ENCODE measurements at regions not wholly inside any gene's neighbourhood (a gene's known extent, or its start where the extent isn't known, plus 50 kb on each side); places are given as distances from the start of the nearest gene placed in this dataset.

DNA sequence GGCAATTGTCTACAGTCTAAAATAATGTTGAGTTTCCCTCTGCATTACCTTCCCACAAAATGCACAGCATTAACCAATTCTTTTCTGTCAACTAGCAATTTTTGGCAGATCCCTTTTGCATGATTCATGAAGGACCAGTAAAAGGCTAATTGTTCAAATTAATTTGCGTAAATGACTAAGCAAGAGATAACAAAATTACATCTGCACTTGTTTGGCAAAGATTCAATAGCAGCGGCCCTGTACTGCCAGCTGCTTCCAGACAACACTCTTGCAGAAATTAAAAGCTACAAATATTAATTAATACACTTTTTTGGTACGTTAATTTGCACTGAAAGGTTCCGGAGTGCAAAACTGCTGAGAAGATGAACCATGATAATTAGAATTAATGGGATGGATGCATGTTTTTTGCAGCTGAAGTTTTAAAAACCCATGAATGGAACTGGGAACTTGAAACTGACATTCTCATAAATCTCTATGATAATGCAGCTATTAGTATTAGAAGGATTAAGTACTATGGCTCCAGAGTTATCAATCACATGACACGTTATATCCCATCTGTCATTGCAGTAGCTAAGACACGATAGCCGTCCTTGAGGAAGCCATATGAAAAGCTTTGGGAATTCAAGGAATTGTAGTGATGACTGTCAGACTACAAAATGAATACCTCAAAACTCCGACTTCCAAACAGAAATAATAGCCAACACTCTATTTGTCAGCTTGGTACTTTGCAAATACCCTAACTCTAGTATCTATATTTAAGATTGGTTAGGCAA lies 1268.3 kb upstream of the ACVR2A start:
- Mint-ChIP-seq H3K9me3 (ENCODE audit: unreplicated experiment) (no peaks in the 10 kb centered on the region), H3K4me1 (ENCODE audit: insufficient read depth, unreplicated experiment) (peaks cover 4% of the 10 kb centered on the region), H3K4me3 (ENCODE audit: unreplicated experiment) (no peak overlapping the region), H3K27ac (ENCODE audit: low read depth, unreplicated experiment) (no peak overlapping the region), H3K36me3 (ENCODE audit: insufficient read depth, unreplicated experiment) (no peaks in the 10 kb centered on the region), H3K27me3 (ENCODE audit: insufficient read depth, unreplicated experiment) (no peaks in the 10 kb centered on the region)
- ChIA-PET CTCF (interaction anchor here (0.7 kb wide), 1 partner anchor 131 kb away, joined by 3 read pairs; no protein-coding TSS in a partner anchor), POLR2A (interaction anchor here (0.5 kb wide), 1 partner anchor 75 kb away, joined by 3 read pairs; no protein-coding TSS in a partner anchor)
- BruUV-seq (replicated peaks) = no TSS peak
- TF ChIP-seq, protein P1, sequence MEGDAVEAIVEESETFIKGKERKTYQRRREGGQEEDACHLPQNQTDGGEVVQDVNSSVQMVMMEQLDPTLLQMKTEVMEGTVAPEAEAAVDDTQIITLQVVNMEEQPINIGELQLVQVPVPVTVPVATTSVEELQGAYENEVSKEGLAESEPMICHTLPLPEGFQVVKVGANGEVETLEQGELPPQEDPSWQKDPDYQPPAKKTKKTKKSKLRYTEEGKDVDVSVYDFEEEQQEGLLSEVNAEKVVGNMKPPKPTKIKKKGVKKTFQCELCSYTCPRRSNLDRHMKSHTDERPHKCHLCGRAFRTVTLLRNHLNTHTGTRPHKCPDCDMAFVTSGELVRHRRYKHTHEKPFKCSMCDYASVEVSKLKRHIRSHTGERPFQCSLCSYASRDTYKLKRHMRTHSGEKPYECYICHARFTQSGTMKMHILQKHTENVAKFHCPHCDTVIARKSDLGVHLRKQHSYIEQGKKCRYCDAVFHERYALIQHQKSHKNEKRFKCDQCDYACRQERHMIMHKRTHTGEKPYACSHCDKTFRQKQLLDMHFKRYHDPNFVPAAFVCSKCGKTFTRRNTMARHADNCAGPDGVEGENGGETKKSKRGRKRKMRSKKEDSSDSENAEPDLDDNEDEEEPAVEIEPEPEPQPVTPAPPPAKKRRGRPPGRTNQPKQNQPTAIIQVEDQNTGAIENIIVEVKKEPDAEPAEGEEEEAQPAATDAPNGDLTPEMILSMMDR (IDR thresholded peaks at IDR 0.05; ENCODE audit: unreplicated experiment) = no peak
- intact Hi-C loops (cut with micrococcal nuclease) = no loop called here
- DNase-seq (ENCODE audit: unreplicated experiment) = no peak

- TF ChIP-seq, protein P1 (IDR thresholded peaks at IDR 0.05; ENCODE audit: unreplicated experiment) = no peak
- Mint-ChIP-seq H3K36me3 (ENCODE audit: insufficient read depth, unreplicated experiment) (no peaks in the 10 kb centered on the region), H3K27ac (ENCODE audit: low read depth, unreplicated experiment) (no peak overlapping the region), H3K4me3 (ENCODE audit: unreplicated experiment) (no peak overlapping the region), H3K27me3 (ENCODE audit: insufficient read depth, unreplicated experiment) (no peaks in the 10 kb centered on the region), H3K9me3 (ENCODE audit: unreplicated experiment) (no peaks in the 10 kb centered on the region), H3K4me1 (ENCODE audit: insufficient read depth, unreplicated experiment) (no peaks in the 10 kb centered on the region)
- intact Hi-C loops (cut with micrococcal nuclease) = no loop called here
- DNase-seq (ENCODE audit: unreplicated experiment) = no peak
- POLR2A ChIA-PET = no interaction called here
- no TSS peak for BruUV-seq (replicated peaks)
- CTCF ChIA-PET = no interaction called here
Observed at GRCh38 chr2:146572598-146572997, 1272.2 kb upstream of the ACVR2A start.

DNA sequence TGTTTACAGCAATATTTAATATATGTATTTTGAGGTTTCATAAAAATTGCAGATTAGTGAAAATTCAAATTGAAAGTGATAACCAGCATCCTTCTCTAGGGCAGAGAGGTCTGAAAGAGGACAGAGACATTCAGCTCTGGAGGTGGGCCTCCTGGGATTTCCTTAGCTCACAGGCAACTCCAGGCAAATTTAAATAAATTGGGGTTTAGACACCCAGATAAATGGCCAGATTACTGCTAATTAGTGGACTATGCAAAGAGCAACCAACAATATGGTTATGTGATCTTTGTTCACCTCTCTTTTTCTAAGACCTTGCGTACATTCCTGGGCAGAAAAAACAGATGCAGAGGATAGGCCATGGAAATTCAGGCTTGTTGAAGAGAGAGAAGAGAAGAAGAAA lies 1282.8 kb upstream of the ACVR2A start:
- POLR2A ChIA-PET = no interaction called here
- Mint-ChIP-seq H3K4me1 (ENCODE audit: insufficient read depth, unreplicated experiment) (no peaks in the 10 kb centered on the region), H3K27ac (ENCODE audit: low read depth, unreplicated experiment) (no peak overlapping the region), H3K36me3 (ENCODE audit: insufficient read depth, unreplicated experiment) (no peaks in the 10 kb centered on the region), H3K9me3 (ENCODE audit: unreplicated experiment) (no peaks in the 10 kb centered on the region), H3K27me3 (ENCODE audit: insufficient read depth, unreplicated experiment) (no peaks in the 10 kb centered on the region), H3K4me3 (ENCODE audit: unreplicated experiment) (no peak overlapping the region)
- CTCF ChIA-PET = interaction anchor here (0.7 kb wide), 1 partner anchor 636 kb away, joined by 3 read pairs; no protein-coding TSS in a partner anchor
- TF ChIP-seq, protein P1 (IDR thresholded peaks at IDR 0.05; ENCODE audit: unreplicated experiment) = no peak
- intact Hi-C loops (cut with micrococcal nuclease) = no loop called here
- BruUV-seq (replicated peaks) = TSS peak; percentile 53
- no peak for DNase-seq (ENCODE audit: unreplicated experiment)

- CTCF ChIA-PET = no interaction called here
Observed at GRCh38 chr2:146547236-146547635, 1297.6 kb upstream of the ACVR2A start.

More at GRCh38 chr2:146547236-146547635, 1297.6 kb upstream of the ACVR2A start:
- DNase-seq (ENCODE audit: unreplicated experiment) = no peak
- Mint-ChIP-seq H3K4me1 (ENCODE audit: insufficient read depth, unreplicated experiment) (no peaks in the 10 kb centered on the region), H3K27ac (ENCODE audit: low read depth, unreplicated experiment) (no peak overlapping the region), H3K36me3 (ENCODE audit: insufficient read depth, unreplicated experiment) (no peaks in the 10 kb centered on the region), H3K4me3 (ENCODE audit: unreplicated experiment) (no peak overlapping the region), H3K27me3 (ENCODE audit: insufficient read depth, unreplicated experiment) (no peaks in the 10 kb centered on the region), H3K9me3 (ENCODE audit: unreplicated experiment) (no peaks in the 10 kb centered on the region)
- intact Hi-C loops (cut with micrococcal nuclease) = no loop called here
- TF ChIP-seq, protein P1 (IDR thresholded peaks at IDR 0.05; ENCODE audit: unreplicated experiment) = no peak
- POLR2A ChIA-PET = no interaction called here
- no TSS peak for BruUV-seq (replicated peaks)

Data from MCF 10A (cell line).